HUES64 (cell line): ENCODE measurements at regions not wholly inside any gene's neighbourhood (a gene's known extent, or its start where the extent isn't known, plus 50 kb on each side); places are given as distances from the start of the nearest gene placed in this dataset.

Source experiments
- H3K27ac ChIP-seq: 2 replicates; pipeline ENCODE4 v1.7.0; 2013; ENCODE audit warnings: low read depth, low read length, inconsistent platforms
- H3K27me3 ChIP-seq: 2 replicates; pipeline ENCODE4 v1.6.1; 2013; ENCODE audit warnings: mild to moderate bottlenecking, low read length; ENCODE audit not compliant: insufficient read depth
- H3K36me3 ChIP-seq: 2 replicates; pipeline ENCODE4 v1.6.1; 2013; ENCODE audit warnings: mild to moderate bottlenecking, low read length; ENCODE audit not compliant: insufficient read depth
- H3K4me1 ChIP-seq: 2 replicates; pipeline ENCODE4 v1.6.1; 2013; ENCODE audit warnings: mild to moderate bottlenecking, low read length, moderate library complexity; ENCODE audit not compliant: insufficient read depth
- H3K4me3 ChIP-seq: 2 replicates; pipeline ENCODE4 v1.5.1; 2013; ENCODE audit warnings: mild to moderate bottlenecking, low read length, moderate library complexity
- H3K9ac ChIP-seq: 2 replicates; pipeline ENCODE4 v1.6.1; 2013; ENCODE audit warnings: mild to moderate bottlenecking, low read depth, low read length
- H3K9me3 ChIP-seq: 2 replicates; pipeline ENCODE4 v1.6.1; 2013; ENCODE audit warnings: low read depth, low read length; ENCODE audit not compliant: insufficient read depth
- WGBS: fragments of 150-250, 120-280 bp; methylation state at CpG from one replicate; pipeline ENCODE4 v1.1.7; 2013; ENCODE audit warnings: missing lambda C conversion rate; 5-methylcytosine and 5-hydroxymethylcytosine counted together

DNA sequence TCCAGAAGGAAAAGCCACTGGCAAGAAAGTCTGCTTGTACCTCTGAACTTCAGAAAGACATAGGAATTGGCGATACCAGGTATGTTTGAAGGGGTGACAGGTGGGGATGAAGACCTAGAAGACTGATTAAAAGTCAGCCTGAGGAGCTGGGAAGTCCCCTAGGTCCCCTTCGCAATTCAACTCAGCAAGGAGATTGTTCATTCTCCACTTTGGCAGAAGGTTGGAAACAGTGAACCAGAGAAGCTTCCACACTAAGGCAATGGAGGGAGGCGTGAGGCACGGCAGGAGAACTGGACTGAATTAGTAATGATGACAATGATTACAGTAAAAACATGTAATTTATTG is 240.3 kb upstream of the TMPO start:
- Histone ChIP-seq H3K27me3 (no peaks in the 10 kb centered on the region), H3K27ac (no peak overlapping the region), H3K9me3 (no peaks in the 10 kb centered on the region), H3K36me3 (no peaks in the 10 kb centered on the region), H3K9ac (no peak overlapping the region), H3K4me3 (no peak overlapping the region), H3K4me1 (no peaks in the 10 kb centered on the region)
- 95% methylated on average over 4 of the region's 4 CpGs for WGBS

DNA sequence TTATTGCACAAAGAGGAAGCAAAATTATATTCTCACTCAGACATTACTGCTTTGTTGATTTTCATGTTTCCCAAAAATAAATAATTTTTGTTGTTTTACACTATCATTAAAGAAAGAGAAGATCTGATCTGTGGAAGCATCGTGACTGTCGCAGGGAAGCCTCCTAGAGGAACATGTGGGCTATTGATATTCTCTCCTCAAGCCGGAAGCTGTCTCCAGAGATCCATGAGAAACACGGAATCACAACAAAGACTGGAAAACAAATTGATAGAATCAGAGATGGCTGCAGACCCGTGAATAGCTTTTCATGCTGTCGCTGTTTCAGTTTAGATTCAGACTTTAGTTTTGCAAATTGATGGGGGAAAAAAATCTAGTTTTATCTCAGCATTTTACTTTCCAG is 235.2 kb upstream of the TMPO start:
- 83% methylated on average over 6 of the region's 6 CpGs for WGBS
- no peak overlapping the region for H3K4me3 ChIP-seq
- H3K36me3 ChIP-seq, result no peaks in the 10 kb centered on the region
- no peak overlapping the region for H3K27ac ChIP-seq
- no peaks in the 10 kb centered on the region for H3K27me3 ChIP-seq
- H3K9me3 ChIP-seq, result no peaks in the 10 kb centered on the region
- no peaks in the 10 kb centered on the region for H3K4me1 ChIP-seq
- H3K9ac ChIP-seq, result no peak overlapping the region

DNA sequence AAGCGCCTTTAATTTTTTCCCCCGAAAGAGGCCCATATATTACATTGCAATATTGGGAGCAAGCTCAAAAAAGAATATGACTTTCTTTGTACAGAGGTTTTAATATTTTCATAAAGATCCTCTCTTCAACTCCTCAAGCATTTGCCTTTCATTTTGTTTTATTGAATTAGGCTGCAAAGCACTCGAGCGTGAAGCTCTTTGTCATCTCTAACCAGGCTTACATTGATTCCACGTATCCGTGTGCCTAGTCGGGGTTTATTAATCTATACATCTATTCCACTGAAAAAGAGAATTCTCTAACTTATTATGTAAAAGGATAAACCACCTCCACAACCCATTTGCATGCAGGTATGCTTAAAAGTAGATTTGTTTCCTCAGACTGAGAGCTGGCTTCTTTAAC is 234.8 kb upstream of the TMPO start:
- no peak overlapping the region for H3K9ac ChIP-seq
- no peaks in the 10 kb centered on the region for H3K9me3 ChIP-seq
- H3K36me3 ChIP-seq, result no peaks in the 10 kb centered on the region
- H3K27ac ChIP-seq, result no peak overlapping the region
- H3K4me1 ChIP-seq, result no peaks in the 10 kb centered on the region
- WGBS, result 96% methylated on average over 7 of the region's 7 CpGs
- no peak overlapping the region for H3K4me3 ChIP-seq
- H3K27me3 ChIP-seq, result no peaks in the 10 kb centered on the region

DNA sequence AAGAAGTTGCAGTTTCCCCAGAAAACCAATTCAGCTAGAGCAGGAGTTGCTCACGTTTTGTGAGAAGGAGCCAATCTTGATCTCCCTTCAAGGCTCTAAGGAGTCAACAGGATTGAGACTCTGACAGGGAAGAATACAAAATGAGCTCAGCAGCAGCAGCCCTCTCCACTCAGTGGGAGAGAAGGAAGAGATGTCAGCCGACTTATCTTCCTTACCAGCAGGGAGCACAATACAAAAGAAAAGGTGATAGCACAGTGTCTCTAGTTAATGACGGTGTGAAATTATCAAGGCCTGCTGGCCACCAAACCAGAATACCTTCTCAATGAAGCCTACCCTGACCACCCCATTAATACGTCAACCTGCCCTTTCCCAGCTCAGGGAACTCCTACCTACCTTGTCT is 223.6 kb upstream of the TMPO start:
- peaks cover 9% of the 10 kb centered on the region for H3K4me1 ChIP-seq
- no peaks in the 10 kb centered on the region for H3K27me3 ChIP-seq
- 24% methylated on average over 3 of the region's 4 CpGs for WGBS
- H3K9me3 ChIP-seq, result no peaks in the 10 kb centered on the region
- H3K36me3 ChIP-seq, result no peaks in the 10 kb centered on the region
- H3K27ac ChIP-seq, result no peak overlapping the region
- no peak overlapping the region for H3K9ac ChIP-seq
- H3K4me3 ChIP-seq, result no peak overlapping the region

DNA sequence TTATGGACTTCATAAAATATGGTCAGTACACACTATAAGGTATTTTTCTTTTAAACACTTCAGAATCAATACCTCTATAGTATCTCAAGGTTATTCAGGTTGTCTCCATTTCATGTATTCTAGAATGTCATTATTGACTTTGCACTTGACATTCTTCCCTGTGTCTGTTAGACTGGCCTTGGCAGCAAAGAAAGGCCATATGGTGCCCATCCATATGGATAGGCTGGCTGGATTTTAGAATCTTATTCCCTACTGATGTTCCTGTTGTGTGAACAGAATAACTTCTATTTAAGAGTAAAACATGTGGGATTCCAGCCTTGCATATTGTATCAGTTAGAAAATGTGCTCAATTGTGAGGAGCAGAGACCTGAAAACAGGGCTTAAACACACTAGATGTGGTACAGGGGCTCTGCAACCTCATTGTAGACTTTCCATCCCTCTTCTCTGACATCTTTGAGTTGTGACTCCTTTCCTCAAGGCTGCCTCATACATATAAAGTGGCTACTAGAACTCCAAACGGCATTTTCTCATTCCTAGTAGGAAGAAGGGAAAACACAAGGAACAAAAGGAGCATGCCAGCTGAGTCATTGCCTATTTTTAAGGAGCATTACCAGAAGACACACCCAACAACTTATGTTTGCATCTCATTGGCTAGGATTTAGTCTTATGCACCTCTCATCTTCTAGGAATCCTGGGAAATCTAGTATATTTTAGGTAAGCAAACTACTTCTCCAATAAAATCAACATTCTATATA is 221.2 kb upstream of the TMPO start:
- 69% methylated on average over 1 of the region's 1 CpG for WGBS
- Histone ChIP-seq H3K9ac (no peak overlapping the region), H3K4me1 (peaks cover 9% of the 10 kb centered on the region), H3K27ac (no peak overlapping the region), H3K27me3 (no peaks in the 10 kb centered on the region), H3K9me3 (no peaks in the 10 kb centered on the region), H3K4me3 (no peak overlapping the region), H3K36me3 (no peaks in the 10 kb centered on the region)

DNA sequence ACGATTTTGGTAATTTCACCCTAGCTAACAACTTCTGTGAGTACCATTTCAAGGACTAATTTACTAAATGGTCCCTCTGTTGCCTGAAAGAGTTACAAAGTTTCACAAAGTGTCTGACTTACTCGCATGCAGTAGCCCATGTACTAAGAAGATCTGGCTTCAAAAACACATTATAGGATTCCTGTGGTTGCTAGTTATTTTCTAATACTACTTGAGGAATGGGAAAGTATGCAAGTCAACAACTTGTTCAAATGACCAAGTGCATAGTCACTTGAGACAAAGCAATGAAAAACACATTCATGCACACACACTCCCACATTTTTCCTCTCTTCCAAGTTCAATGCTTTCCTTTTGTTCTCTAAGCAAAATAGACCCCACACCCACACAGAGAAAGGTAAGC is 219.7 kb upstream of the TMPO start:
- H3K9ac ChIP-seq, result no peak overlapping the region
- no peak overlapping the region for H3K4me3 ChIP-seq
- no peaks in the 10 kb centered on the region for H3K27me3 ChIP-seq
- H3K4me1 ChIP-seq, result peaks cover 9% of the 10 kb centered on the region
- no peaks in the 10 kb centered on the region for H3K9me3 ChIP-seq
- H3K27ac ChIP-seq, result no peak overlapping the region
- 92% methylated on average over 2 of the region's 2 CpGs for WGBS
- no peaks in the 10 kb centered on the region for H3K36me3 ChIP-seq

DNA sequence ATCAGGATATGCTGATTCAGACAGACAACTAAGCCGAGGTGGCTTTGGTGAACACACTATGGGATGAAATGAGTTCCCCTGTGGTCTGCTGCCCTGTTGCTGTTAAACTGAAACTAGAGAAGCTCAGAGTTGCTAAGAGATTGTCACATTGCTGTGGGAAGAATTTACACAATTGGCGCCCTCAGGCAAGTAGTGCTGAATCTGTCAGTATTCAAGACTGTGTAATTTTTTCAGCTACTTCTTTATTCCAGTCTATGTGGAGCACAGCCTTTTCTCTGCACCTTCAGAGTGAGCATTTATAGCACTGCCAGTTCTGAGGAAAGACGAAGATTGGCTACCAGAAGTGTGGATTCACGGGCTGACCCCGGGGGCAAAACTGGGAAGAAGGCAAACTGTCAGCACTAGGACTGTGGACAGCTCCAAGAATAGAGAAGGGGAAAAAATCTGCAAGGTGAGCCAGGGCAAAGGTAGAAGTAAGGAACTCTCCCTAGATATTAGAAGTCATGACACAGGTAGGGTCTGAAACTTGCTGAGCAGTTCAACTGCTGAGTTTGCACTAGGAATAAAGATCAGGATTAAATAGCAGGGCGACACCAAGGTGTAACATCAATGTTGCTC is 218.8 kb upstream of the TMPO start:
- no peaks in the 10 kb centered on the region for H3K27me3 ChIP-seq
- no peak overlapping the region for H3K4me3 ChIP-seq
- no peak overlapping the region for H3K27ac ChIP-seq
- H3K9ac ChIP-seq, result no peak overlapping the region
- no peaks in the 10 kb centered on the region for H3K9me3 ChIP-seq
- H3K4me1 ChIP-seq, result peaks cover 6% of the 10 kb centered on the region
- no peaks in the 10 kb centered on the region for H3K36me3 ChIP-seq
- WGBS, result 59% methylated on average over 6 of the region's 6 CpGs

DNA sequence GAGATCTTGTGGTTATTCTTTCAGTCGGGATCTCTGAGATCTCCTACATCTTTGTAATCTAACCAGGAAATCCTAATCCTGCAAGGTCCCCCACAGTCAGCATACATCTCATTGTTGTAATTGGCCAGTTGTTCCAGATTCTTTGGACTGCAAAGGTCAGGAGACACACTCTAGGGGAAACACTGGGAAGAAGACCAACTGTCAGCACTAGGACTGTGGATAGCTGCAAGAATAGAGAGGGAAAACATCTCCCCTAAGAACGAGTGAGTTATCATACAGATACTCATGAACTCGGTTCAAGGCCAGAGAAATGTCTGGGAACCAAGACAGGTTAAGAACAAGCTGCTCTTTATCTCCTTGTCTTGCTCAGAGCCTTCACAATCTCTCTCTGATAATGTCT is 217.9 kb upstream of the TMPO start:
- Histone ChIP-seq H3K36me3 (no peaks in the 10 kb centered on the region), H3K4me1 (no peaks in the 10 kb centered on the region), H3K9me3 (no peaks in the 10 kb centered on the region), H3K27ac (no peak overlapping the region), H3K9ac (no peak overlapping the region), H3K4me3 (no peak overlapping the region), H3K27me3 (no peaks in the 10 kb centered on the region)
- WGBS, result 85% methylated on average over 3 of the region's 3 CpGs

DNA sequence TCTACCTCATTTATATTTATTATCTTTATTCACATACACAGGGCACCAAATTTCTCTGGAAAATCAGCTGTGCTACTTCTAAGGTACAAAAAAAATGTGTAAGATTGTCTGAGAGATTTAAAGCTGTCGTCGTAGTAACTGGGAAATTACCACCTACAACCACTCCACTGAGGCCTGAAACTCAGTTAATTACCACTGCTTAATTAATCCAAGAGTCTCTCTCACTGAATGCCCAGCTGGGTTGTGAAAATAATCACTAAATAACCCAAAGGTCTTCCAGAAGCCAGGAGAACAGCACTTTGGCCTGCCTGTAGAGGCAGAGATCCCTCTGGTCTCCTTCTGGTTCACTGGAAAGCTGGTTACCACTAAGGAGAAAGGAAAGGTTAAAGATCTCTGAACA is 207.2 kb upstream of the TMPO start:
- Histone ChIP-seq H3K9me3 (no peaks in the 10 kb centered on the region), H3K4me1 (peaks cover 13% of the 10 kb centered on the region), H3K36me3 (no peaks in the 10 kb centered on the region), H3K27me3 (no peaks in the 10 kb centered on the region), H3K27ac (no peak overlapping the region), H3K9ac (no peak overlapping the region), H3K4me3 (no peak overlapping the region)
- WGBS, result 100% methylated on average over 2 of the region's 2 CpGs

DNA sequence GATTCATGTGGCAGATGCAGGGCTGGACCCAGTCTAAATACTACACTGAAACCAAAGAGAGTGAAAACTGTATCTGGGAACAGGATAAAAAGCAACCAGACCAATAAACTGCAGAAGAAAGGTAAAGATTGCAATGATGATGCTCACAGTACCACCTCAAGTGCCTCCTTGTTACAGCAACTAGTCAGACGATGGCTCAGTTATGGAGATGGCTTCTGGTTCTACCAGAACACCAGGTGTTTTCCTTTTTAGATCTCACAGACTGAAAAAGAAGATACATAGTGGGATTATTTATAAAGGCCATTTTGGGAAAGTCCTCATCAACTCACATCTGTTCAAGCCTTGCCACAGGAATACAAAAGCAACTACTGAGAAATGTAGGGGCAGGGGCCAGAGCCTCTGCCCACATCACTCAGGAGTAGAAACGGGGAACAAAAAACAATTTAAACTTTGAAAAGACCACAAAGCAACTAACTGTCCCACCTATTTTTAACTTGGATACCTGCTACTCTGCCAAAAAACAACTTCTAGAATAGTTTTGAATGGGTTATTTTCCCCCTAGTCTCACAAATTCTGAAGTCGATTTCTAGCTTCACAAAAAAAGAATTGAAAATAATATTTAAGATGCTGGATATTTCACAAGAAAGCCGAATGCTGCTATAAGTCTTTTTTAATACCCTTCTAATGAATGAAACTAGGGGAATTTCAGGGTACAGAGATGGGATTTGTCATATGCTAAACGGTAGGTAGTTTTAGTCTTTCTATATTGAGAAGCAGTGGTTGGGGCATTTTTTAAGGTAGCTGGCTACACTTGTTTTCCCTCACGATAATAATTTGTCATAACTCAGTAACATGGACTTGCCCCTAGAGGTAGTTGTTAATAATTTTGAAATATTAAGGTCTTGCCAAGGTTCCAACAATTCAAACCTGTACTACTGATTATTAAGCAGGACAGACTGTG is 197.2 kb upstream of the TMPO start:
- Histone ChIP-seq H3K4me1 (no peaks in the 10 kb centered on the region), H3K9ac (no peak overlapping the region), H3K9me3 (no peaks in the 10 kb centered on the region), H3K4me3 (no peak overlapping the region), H3K36me3 (no peaks in the 10 kb centered on the region), H3K27me3 (no peaks in the 10 kb centered on the region), H3K27ac (no peak overlapping the region)
- 92% methylated on average over 5 of the region's 6 CpGs for WGBS

DNA sequence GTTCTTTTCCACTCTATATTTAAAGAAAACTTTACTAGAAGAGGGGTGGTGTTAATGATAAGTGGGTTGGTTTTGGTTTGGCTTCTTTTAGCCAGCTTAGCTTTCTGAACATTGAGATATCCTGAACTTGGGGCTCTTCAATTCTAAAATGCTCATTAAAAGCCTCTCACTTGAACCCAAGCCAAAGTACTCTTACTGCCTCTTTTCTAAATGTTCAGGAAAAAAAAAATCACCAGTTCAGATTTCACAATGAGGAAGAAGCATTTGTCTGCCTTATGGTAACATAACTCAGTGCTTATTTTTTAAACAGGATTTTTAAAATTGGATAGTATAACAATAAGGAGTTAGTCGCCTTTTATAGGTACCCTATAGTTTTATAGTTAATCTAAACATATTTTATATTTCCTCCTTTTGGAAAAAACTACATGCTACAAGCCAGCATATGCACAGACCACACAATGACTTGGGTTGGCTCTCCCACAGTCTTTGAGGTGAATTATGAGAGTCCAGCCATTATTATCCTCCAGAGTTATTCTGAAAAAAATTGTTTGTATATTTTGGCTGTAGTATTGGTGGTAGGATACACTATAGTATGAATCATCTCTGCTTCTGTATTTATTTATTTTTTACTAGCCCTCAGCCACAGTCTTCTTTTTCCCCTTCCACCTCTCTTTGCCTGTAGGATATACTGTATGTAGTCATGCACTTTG is 195.5 kb upstream of the TMPO start:
- no peak overlapping the region for H3K4me3 ChIP-seq
- no peak overlapping the region for H3K9ac ChIP-seq
- H3K27me3 ChIP-seq, result no peaks in the 10 kb centered on the region
- H3K36me3 ChIP-seq, result no peaks in the 10 kb centered on the region
- H3K27ac ChIP-seq, result no peak overlapping the region
- WGBS, result no CpG with 5 or more reads among the region's 1 CpG
- H3K4me1 ChIP-seq, result no peaks in the 10 kb centered on the region
- H3K9me3 ChIP-seq, result no peaks in the 10 kb centered on the region
